Body of pancreas (tissue), 4 donors: ENCODE measurements at regions not wholly inside any gene's neighbourhood (a gene's known extent, or its start where the extent isn't known, plus 50 kb on each side); places are given as distances from the start of the nearest gene placed in this dataset.

Experiments
- POLR2A ChIP-seq, 3 donors: fragments of 450-650 bp; IDR thresholded peaks; one replicate each; pipeline ENCODE4 v1.6.1; 2016; ENCODE audit warnings: antibody characterized with exemption in 3 of 3, mild to moderate bottlenecking in 2 of 3
- TF ChIP-seq, protein P1 (sequence below), 7 experiments: fragments of 450-650 bp in 4 of 7; fragments of 200-600 bp in 3 of 7; sonication (generic) in 3 of 7; IDR thresholded peaks; one replicate each; pipeline ENCODE4 v1.5.1; 2016 to 2019; ENCODE audit warnings: antibody characterized with exemption in 7 of 7

- no peak for TF ChIP-seq POLR2A (IDR thresholded peaks at IDR 0.05)
- TF ChIP-seq, protein P1, sequence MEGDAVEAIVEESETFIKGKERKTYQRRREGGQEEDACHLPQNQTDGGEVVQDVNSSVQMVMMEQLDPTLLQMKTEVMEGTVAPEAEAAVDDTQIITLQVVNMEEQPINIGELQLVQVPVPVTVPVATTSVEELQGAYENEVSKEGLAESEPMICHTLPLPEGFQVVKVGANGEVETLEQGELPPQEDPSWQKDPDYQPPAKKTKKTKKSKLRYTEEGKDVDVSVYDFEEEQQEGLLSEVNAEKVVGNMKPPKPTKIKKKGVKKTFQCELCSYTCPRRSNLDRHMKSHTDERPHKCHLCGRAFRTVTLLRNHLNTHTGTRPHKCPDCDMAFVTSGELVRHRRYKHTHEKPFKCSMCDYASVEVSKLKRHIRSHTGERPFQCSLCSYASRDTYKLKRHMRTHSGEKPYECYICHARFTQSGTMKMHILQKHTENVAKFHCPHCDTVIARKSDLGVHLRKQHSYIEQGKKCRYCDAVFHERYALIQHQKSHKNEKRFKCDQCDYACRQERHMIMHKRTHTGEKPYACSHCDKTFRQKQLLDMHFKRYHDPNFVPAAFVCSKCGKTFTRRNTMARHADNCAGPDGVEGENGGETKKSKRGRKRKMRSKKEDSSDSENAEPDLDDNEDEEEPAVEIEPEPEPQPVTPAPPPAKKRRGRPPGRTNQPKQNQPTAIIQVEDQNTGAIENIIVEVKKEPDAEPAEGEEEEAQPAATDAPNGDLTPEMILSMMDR (IDR thresholded peaks at IDR 0.05): no peak
Observed at GRCh38 chr2:6081955-6082624, 389.9 kb downstream of the SOX11 start.
